ENCODE measurements at regions not wholly inside any gene's neighbourhood (a gene's known extent, or its start where the extent isn't known, plus 50 kb on each side); places are given as distances from the start of the nearest gene placed in this dataset.

GRCh38 chr3:72332036-72332435 is 516.2 kb downstream of the SHQ1 start:
- ChIA-PET CTCF (ENCODE audit: partially characterized antibody) (interaction anchor here (1.1 to 4.4 kb wide), 3 partner anchors 9 to 406 kb away, joined by 3 to 14 read pairs (median 3); no protein-coding TSS in a partner anchor), POLR2A (ENCODE audit: partially characterized antibody) (no interaction called here)
- Histone ChIP-seq H2BK5ac (ENCODE audit: low read depth, low read length) (no peak overlapping the region), H4K91ac (replicated peaks; ENCODE audit: insufficient read length, low read length) (no peak overlapping the region), H4K20me1 (replicated peaks in 1 of 2; ENCODE audit: control insufficient read depth in 1 of 2, insufficient read depth in 2 of 2, low read length in 2 of 2) (peaks cover 0 to 1% of the 10 kb centered on the region in 2 experiments), H4K8ac (ENCODE audit: extremely low read depth, insufficient read depth, low read length) (no peak overlapping the region), H3K14ac (ENCODE audit: insufficient read length) (no peak overlapping the region), H3K79me1 (ENCODE audit: low read depth, low read length) (no peaks in the 10 kb centered on the region), H2BK15ac (ENCODE audit: low read length) (no peak overlapping the region), H3K56ac (replicated peaks; ENCODE audit: insufficient read length, low read depth, low read length) (no peak overlapping the region), H3K79me2 (ENCODE audit: control insufficient read depth in 1 of 2, insufficient read depth in 2 of 2, low read length in 2 of 2) (no peaks in the 10 kb centered on the region), H3K27me3 (replicated peaks in 1 of 4; ENCODE audit: control insufficient read depth in 3 of 4, extremely low read depth in 1 of 4, insufficient read depth in 3 of 4, low read length in 3 of 4) (no peaks in the 10 kb centered on the region), H3K4me1 (replicated peaks in 1 of 4; ENCODE audit: control insufficient read depth in 3 of 4, insufficient read depth in 4 of 4, low read length in 3 of 4) (peaks cover 6 to 12% (median 9%) of the 10 kb centered on the region in 4 experiments), H2BK120ac (replicated peaks; ENCODE audit: low read depth, low read length) (no peak overlapping the region), H3K27ac (ENCODE audit: low read depth, low read length) (no peak overlapping the region), H3K4me3 (ENCODE audit: extremely low read depth in 1 of 4, insufficient read depth in 2 of 4, low read depth in 3 of 4, low read length in 4 of 4) (no peak overlapping the region), H3K4ac (replicated peaks; ENCODE audit: insufficient read length, low read depth, low read length) (no peak overlapping the region), H3K23me2 (ENCODE audit: low read depth, low read length) (peaks cover 8% of the 10 kb centered on the region), H3K4me2 (ENCODE audit: insufficient read depth in 1 of 2, low read depth in 2 of 2, low read length in 2 of 2) (no peak overlapping the region), H3K18ac (ENCODE audit: extremely low read depth, low read length) (no peak overlapping the region), H2BK20ac (ENCODE audit: low read length) (no peak overlapping the region), H4K5ac (ENCODE audit: insufficient read length, low read depth, low read length) (no peak overlapping the region), H2AFZ (ENCODE audit: low read length) (no peak overlapping the region), H3K9me3 (ENCODE audit: insufficient read depth in 2 of 2, low read depth in 1 of 2, low read length in 1 of 2) (no peaks in the 10 kb centered on the region), H3K23ac (ENCODE audit: insufficient read length) (no peak overlapping the region), H2AK5ac (ENCODE audit: low read depth, low read length) (no peak overlapping the region), H3K9ac (replicated peaks in 1 of 4; ENCODE audit: extremely low read depth in 1 of 4, low read depth in 3 of 4, low read length in 3 of 4) (no peak overlapping the region), H2BK12ac (ENCODE audit: low read depth, low read length) (no peak overlapping the region), H3K36me3 (ENCODE audit: control insufficient read depth in 2 of 4, insufficient read depth in 4 of 4, low read length in 3 of 4) (no peaks in the 10 kb centered on the region)
- no peak for TF ChIP-seq SIRT6 (IDR thresholded peaks at IDR 0.05; ENCODE audit: low read length)
- no peak for TF ChIP-seq NRF1 (IDR thresholded peaks at IDR 0.05; ENCODE audit: low read depth, low read length)
- no peak for TF ChIP-seq FOSL1 (IDR thresholded peaks at IDR 0.05; ENCODE audit: insufficient read depth, low read depth, low read length)
- no peak for TF ChIP-seq EGR1 (IDR thresholded peaks at IDR 0.05; ENCODE audit: borderline replicate concordance, low read depth, low read length)
- TF ChIP-seq RNF2 (IDR thresholded peaks at IDR 0.05; ENCODE audit: borderline replicate concordance, low read depth, low read length, missing control alignments, poor library complexity, severe bottlenecking) = no peak
- no peak for TF ChIP-seq POLR2A (IDR thresholded peaks at IDR 0.05; ENCODE audit: control extremely low read depth in 1 of 2, low read depth in 2 of 2, low read length in 2 of 2)
- TF ChIP-seq HDAC2 (IDR thresholded peaks at IDR 0.05; ENCODE audit: borderline replicate concordance in 1 of 2, low read depth in 2 of 2, low read length in 2 of 2) = no peak
- no peak for TF ChIP-seq ZNF274 (IDR thresholded peaks at IDR 0.05; ENCODE audit: borderline replicate concordance, extremely low read depth, low read length)
- TF ChIP-seq BCL11A (IDR thresholded peaks at IDR 0.05; ENCODE audit: low read depth in 2 of 2, low read length in 2 of 2) = no peak
- DNase-seq (ENCODE audit: low read depth in 1 of 2, low spot score in 2 of 2) (no peak), FAIRE-seq (no peak)
- WGBS, 2 experiments (ENCODE audit: extremely low coverage in 1 of 2, insufficient coverage in 1 of 2, insufficient read length in 1 of 2, insufficient replicate concordance in 2 of 2, low coverage in 1 of 2, low lambda C conversion rate in 2 of 2, missing lambda C conversion rate in 1 of 2) = 90% methylated on average over 5 of the region's 5 CpGs; no CpG with 5 or more reads in 1 of the 2 experiments

Measured in H1 (cell line).